Upper lobe of left lung (tissue), 6 donors: ENCODE measurements at regions not wholly inside any gene's neighbourhood (a gene's known extent, or its start where the extent isn't known, plus 50 kb on each side); places are given as distances from the start of the nearest gene placed in this dataset.

Experiments used
- ATAC-seq, 2 donors: fragments of 200-7000 bp; cut with Tn5 transposase; one replicate each; pipeline ENCODE4 v1.9.1; 2022; ENCODE audit warnings: mild to moderate bottlenecking in 2 of 2, moderate library complexity in 2 of 2; ENCODE audit not compliant: low FRiP score in 2 of 2
- DNase-seq, 2 donors: peaks; one replicate each; pipeline ENCODE4 v3.0.0-alpha.2; 2019 to 2020
- H3K27ac ChIP-seq, 4 donors: fragments of 200-600 bp; sonication (generic); one replicate each; pipeline ENCODE4 v1.5.1; 2016 to 2019
- H3K27me3 ChIP-seq, 4 donors: fragments of 200-600 bp; sonication (generic); one replicate each; pipeline ENCODE4 v1.5.1; 2017 to 2019
- H3K36me3 ChIP-seq, 4 donors: fragments of 200-600 bp; sonication (generic); one replicate each; pipeline ENCODE4 v1.5.1; 2016 to 2019
- H3K4me1 ChIP-seq, 4 donors: fragments of 200-600 bp; sonication (generic); one replicate each; pipeline ENCODE4 v1.5.1; 2018 to 2019
- H3K4me3 ChIP-seq, 4 donors: fragments of 200-600 bp; sonication (generic); one replicate each; pipeline ENCODE4 v1.5.1; 2017 to 2019; ENCODE audit warnings: mild to moderate bottlenecking in 2 of 4, moderate library complexity in 1 of 4
- H3K9me3 ChIP-seq, 4 donors: fragments of 200-600 bp; sonication (generic); one replicate each; pipeline ENCODE4 v1.5.1; 2018 to 2019
- EP300 ChIP-seq, 4 donors: sonication (generic); formaldehyde crosslinking; IDR thresholded peaks; one replicate each; pipeline ENCODE4 v1.5.1; 2017; ENCODE audit warnings: antibody characterized with exemption in 4 of 4, control low read depth in 2 of 4
- POLR2A ChIP-seq, 4 donors: fragments of 450-650 bp; IDR thresholded peaks; one replicate each; pipeline ENCODE4 v1.5.1; 2016 to 2017; ENCODE audit warnings: antibody characterized with exemption in 4 of 4, mild to moderate bottlenecking in 2 of 4
- POLR2AphosphoS5 ChIP-seq, 2 donors: sonication (generic); formaldehyde crosslinking; IDR thresholded peaks; one replicate each; pipeline ENCODE4 v1.5.1; 2017; ENCODE audit warnings: antibody characterized with exemption in 2 of 2
- WGBS, 2 donors: methylation state at CpG; one replicate each; pipeline ENCODE4 v1.1.5; 2017 to 2018; 5-methylcytosine and 5-hydroxymethylcytosine counted together
- TF ChIP-seq, protein P1 (sequence below), 6 experiments: fragments of 450-650 bp in 4 of 6; fragments of 200-600 bp in 2 of 6; sonication (generic) in 2 of 6; IDR thresholded peaks; one replicate each; pipeline ENCODE4 v1.5.1; 2016 to 2019; ENCODE audit warnings: antibody characterized with exemption in 6 of 6
- donor health status: DM: no; HTN: no; CAD: no; lungs with moderate emphysema.
- donor health status: DM: no; HTN: yes; CAD: no; lungs with severe emphysema.

DNA sequence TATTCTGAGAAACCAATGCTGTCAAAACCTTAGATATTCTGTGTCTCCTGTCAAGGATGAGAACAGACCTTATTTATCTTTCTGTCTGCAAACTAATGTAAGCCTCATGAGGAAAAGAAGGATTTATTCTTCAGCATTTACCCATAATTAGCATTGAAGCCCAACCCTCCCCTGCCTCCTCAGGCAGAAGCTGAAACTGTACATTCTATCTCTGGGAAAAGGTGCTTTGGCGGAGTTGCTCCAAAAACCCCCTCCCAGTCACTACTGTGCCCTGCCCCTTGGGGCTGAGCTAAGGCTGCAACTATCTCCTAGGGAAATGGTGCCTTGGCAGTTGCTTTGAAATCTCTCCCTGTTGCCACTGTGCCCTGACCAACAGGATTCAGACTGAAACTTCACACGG lies 106.2 kb upstream of the TLR4 start:
- Histone ChIP-seq H3K9me3 (no peaks in the 10 kb centered on the region), H3K4me3 (no peak overlapping the region), H3K4me1 (no peaks in the 10 kb centered on the region), H3K27ac (no peak overlapping the region), H3K36me3 (no peaks in the 10 kb centered on the region), H3K27me3 (no peaks in the 10 kb centered on the region)
- TF ChIP-seq POLR2A (IDR thresholded peaks at IDR 0.05) (no peak), POLR2AphosphoS5 (IDR thresholded peaks at IDR 0.05) (no peak)
- TF ChIP-seq, protein P1, sequence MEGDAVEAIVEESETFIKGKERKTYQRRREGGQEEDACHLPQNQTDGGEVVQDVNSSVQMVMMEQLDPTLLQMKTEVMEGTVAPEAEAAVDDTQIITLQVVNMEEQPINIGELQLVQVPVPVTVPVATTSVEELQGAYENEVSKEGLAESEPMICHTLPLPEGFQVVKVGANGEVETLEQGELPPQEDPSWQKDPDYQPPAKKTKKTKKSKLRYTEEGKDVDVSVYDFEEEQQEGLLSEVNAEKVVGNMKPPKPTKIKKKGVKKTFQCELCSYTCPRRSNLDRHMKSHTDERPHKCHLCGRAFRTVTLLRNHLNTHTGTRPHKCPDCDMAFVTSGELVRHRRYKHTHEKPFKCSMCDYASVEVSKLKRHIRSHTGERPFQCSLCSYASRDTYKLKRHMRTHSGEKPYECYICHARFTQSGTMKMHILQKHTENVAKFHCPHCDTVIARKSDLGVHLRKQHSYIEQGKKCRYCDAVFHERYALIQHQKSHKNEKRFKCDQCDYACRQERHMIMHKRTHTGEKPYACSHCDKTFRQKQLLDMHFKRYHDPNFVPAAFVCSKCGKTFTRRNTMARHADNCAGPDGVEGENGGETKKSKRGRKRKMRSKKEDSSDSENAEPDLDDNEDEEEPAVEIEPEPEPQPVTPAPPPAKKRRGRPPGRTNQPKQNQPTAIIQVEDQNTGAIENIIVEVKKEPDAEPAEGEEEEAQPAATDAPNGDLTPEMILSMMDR (IDR thresholded peaks at IDR 0.05), result no peak
- 68 to 82% methylated on average over 2 of the region's 2 CpGs for WGBS, 2 donors
- no peak for ATAC-seq
- no peak for DNase-seq

DNA sequence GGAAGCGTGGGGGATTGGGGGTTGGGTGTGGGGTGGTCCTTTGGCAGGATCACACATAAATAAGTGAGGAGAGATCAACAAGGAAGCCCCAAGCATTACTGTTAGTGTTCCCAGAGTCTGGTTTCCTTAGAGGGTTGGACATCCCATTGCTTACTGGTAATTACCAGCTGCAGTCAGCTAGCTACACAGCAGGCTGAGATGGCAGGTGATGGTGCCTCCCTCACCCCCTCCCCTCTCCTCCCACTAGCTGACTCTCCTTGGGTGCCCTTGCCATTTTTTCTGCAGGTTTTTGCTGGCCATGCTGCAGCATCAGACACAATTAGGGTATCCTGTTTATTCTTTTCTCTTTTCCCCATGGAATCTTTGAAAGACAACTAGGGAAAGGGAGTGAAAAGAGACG lies 107.5 kb upstream of the TLR4 start:
- 36 to 49% methylated on average over 2 of the region's 2 CpGs for WGBS, 2 donors
- no peak for ATAC-seq
- TF ChIP-seq POLR2AphosphoS5 (IDR thresholded peaks at IDR 0.05) (no peak), EP300 (IDR thresholded peaks at IDR 0.05) (no peak), POLR2A (IDR thresholded peaks at IDR 0.05) (no peak)
- H3K27ac ChIP-seq, result no peak overlapping the region
- no peaks in the 10 kb centered on the region for H3K9me3 ChIP-seq
- no peaks in the 10 kb centered on the region for H3K4me1 ChIP-seq
- H3K36me3 ChIP-seq, result no peaks in the 10 kb centered on the region
- no peak for DNase-seq
- H3K27me3 ChIP-seq, result no peaks in the 10 kb centered on the region
- no peak overlapping the region for H3K4me3 ChIP-seq

DNA sequence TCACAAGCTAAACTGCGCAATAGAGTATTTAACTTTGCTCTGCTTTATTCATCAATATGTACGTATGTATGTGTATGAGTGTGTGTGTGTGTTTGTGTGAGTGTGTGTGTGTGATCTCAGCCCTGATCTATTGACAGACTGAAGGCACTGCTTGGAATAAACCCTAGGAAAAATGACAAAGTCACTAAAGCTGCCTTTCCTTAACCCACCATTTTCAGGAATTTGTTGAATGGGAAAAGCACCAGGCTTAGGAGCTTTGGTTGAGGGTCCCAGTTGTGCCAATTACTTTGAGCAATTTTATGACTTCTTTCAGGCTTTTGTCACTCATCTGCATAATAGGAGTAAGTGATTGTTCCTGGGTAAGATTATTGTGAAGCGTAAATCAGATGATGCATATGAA lies 108.6 kb upstream of the TLR4 start:
- H3K27ac ChIP-seq, result no peak overlapping the region
- no peaks in the 10 kb centered on the region for H3K4me1 ChIP-seq
- H3K27me3 ChIP-seq, result no peaks in the 10 kb centered on the region
- DNase-seq (no peak), ATAC-seq (no peak)
- WGBS, 2 donors, result 88 to 92% methylated on average over 3 of the region's 3 CpGs
- no peaks in the 10 kb centered on the region for H3K9me3 ChIP-seq
- no peak overlapping the region for H3K4me3 ChIP-seq
- TF ChIP-seq, protein P1 (IDR thresholded peaks at IDR 0.05), result no peak
- TF ChIP-seq EP300 (IDR thresholded peaks at IDR 0.05) (no peak), POLR2A (IDR thresholded peaks at IDR 0.05) (no peak), POLR2AphosphoS5 (IDR thresholded peaks at IDR 0.05) (no peak)
- H3K36me3 ChIP-seq, result no peaks in the 10 kb centered on the region

DNA sequence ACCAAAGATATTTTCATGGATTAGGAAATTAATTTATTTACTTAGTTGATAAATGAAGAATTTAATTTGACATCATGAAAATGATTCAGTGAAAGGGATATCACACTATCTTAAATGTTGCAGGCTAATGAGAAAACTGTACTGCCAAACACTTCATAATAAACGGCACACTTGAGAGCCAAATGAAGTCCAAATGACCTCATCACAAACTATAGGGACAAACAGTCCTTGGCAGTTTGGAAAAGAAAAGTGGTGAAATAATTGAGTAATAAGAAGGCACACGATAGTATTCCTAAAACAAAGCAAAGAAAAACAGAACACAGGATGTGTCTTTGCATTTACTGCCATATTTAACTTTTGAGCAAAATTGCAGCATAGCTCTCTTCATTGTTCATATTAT lies 116.9 kb upstream of the TLR4 start:
- 51 to 58% methylated on average over 2 of the region's 2 CpGs for WGBS, 2 donors
- no peak for DNase-seq

DNA sequence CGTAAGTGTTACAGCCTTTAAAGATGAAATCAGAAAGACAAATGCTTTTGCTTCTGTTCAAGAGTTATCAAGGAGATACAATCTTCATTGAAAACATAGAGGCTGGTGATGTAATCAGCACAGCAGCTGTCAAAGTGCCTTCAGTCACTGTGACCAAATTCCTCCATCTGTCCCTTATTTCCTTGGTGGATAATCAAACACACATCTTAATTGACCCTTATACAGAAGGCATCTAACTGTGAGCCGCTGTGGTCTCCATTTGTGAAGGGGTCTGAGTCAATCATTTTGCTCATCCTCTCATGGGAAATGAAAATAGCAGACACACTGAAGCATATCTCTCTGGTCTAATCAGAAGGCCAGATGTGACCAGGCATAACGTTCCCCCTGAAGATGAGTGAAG lies 130.1 kb upstream of the TLR4 start:
- H3K36me3 ChIP-seq, result no peaks in the 10 kb centered on the region
- H3K9me3 ChIP-seq, result no peaks in the 10 kb centered on the region
- 74 to 78% methylated on average over 3 of the region's 3 CpGs for WGBS, 2 donors
- TF ChIP-seq, protein P1 (IDR thresholded peaks at IDR 0.05), result no peak
- TF ChIP-seq EP300 (IDR thresholded peaks at IDR 0.05), result no peak
- TF ChIP-seq POLR2AphosphoS5 (IDR thresholded peaks at IDR 0.05), result no peak
- TF ChIP-seq POLR2A (IDR thresholded peaks at IDR 0.05), result no peak
- DNase-seq (no peak), ATAC-seq (no peak)
- no peaks in the 10 kb centered on the region for H3K4me1 ChIP-seq
- H3K4me3 ChIP-seq, result no peak overlapping the region
- no peak overlapping the region for H3K27ac ChIP-seq
- H3K27me3 ChIP-seq, result no peaks in the 10 kb centered on the region

More for the DNA sequence above, 116.9 kb upstream of the TLR4 start:
- Histone ChIP-seq H3K4me1 (no peaks in the 10 kb centered on the region), H3K4me3 (no peak overlapping the region), H3K36me3 (no peaks in the 10 kb centered on the region), H3K9me3 (no peaks in the 10 kb centered on the region), H3K27ac (no peak overlapping the region), H3K27me3 (no peaks in the 10 kb centered on the region)
- ATAC-seq, result peak in 1 of 2 donors; percentile 53
- TF ChIP-seq, protein P1 (IDR thresholded peaks at IDR 0.05), result no peak
- TF ChIP-seq POLR2A (IDR thresholded peaks at IDR 0.05), result no peak
- no peak for TF ChIP-seq POLR2AphosphoS5 (IDR thresholded peaks at IDR 0.05)
- TF ChIP-seq EP300 (IDR thresholded peaks at IDR 0.05), result no peak
